ENCODE measurements at regions not wholly inside any gene's neighbourhood (a gene's known extent, or its start where the extent isn't known, plus 50 kb on each side); places are given as distances from the start of the nearest gene placed in this dataset.

- DNase-seq (ENCODE audit: low read depth, low spot score) = no peak
Observed at GRCh38 chr5:6006838-6007314, 371.5 kb downstream of the MED10 start.

GRCh38 chr5:6003040-6003825 lies 375.1 kb downstream of the MED10 start:
- DNase-seq (ENCODE audit: low read depth, low spot score) = no peak

GRCh38 chr5:6000867-6001266 lies 377.5 kb downstream of the MED10 start:
- no peak for DNase-seq (ENCODE audit: low read depth, low spot score)

GRCh38 chr5:5995819-5996218 lies 382.5 kb downstream of the MED10 start:
- DNase-seq (ENCODE audit: low read depth, low spot score) = no peak

- no peak for DNase-seq (ENCODE audit: low read depth, low spot score)
Observed at GRCh38 chr5:5986492-5987178, 391.7 kb downstream of the MED10 start.

GRCh38 chr5:5985332-5985731 lies 393.0 kb downstream of the MED10 start:
- no peak for DNase-seq (ENCODE audit: low read depth, low spot score)

GRCh38 chr5:5983261-5983980 lies 394.9 kb downstream of the MED10 start:
- DNase-seq (ENCODE audit: low read depth, low spot score) = no peak

- no peak for DNase-seq (ENCODE audit: low read depth, low spot score)
Observed at GRCh38 chr5:5981562-5981961, 396.8 kb downstream of the MED10 start.

- DNase-seq (ENCODE audit: low read depth, low spot score) = no peak
Observed at GRCh38 chr5:5980538-5980895, 397.8 kb downstream of the MED10 start.

GRCh38 chr5:5979761-5980537 lies 398.4 kb downstream of the MED10 start:
- no peak for DNase-seq (ENCODE audit: low read depth, low spot score)

GRCh38 chr5:5979377-5979760 lies 399.0 kb downstream of the MED10 start:
- no peak for DNase-seq (ENCODE audit: low read depth, low spot score)

GRCh38 chr5:5978501-5979376 lies 399.6 kb downstream of the MED10 start:
- DNase-seq (ENCODE audit: low read depth, low spot score) = no peak

GRCh38 chr5:5971203-5971602 lies 407.1 kb downstream of the MED10 start:
- no peak for DNase-seq (ENCODE audit: low read depth, low spot score)

GRCh38 chr5:5969942-5970483 lies 408.3 kb downstream of the MED10 start:
- DNase-seq (ENCODE audit: low read depth, low spot score) = no peak

- DNase-seq (ENCODE audit: low read depth, low spot score) = no peak
Observed at GRCh38 chr5:5968981-5969380, 409.4 kb downstream of the MED10 start.

GRCh38 chr5:5967944-5968343 lies 410.4 kb downstream of the MED10 start:
- DNase-seq (ENCODE audit: low read depth, low spot score) = no peak

GRCh38 chr5:5967373-5967772 lies 411.0 kb downstream of the MED10 start:
- DNase-seq (ENCODE audit: low read depth, low spot score) = no peak

- no peak for DNase-seq (ENCODE audit: low read depth, low spot score)
Observed at GRCh38 chr5:5965132-5965531, 413.2 kb downstream of the MED10 start.

- no peak for DNase-seq (ENCODE audit: low read depth, low spot score)
Observed at GRCh38 chr5:5964347-5964746, 414.0 kb downstream of the MED10 start.

- no peak for DNase-seq (ENCODE audit: low read depth, low spot score)
Observed at GRCh38 chr5:5957737-5958136, 420.6 kb downstream of the MED10 start.

GRCh38 chr5:5954275-5954598 lies 424.1 kb downstream of the MED10 start:
- no peak for DNase-seq (ENCODE audit: low read depth, low spot score)

Data from iPS DF 19.7 (cell line).